Kidney (tissue), 13 donors: ENCODE measurements at regions not wholly inside any gene's neighbourhood (a gene's known extent, or its start where the extent isn't known, plus 50 kb on each side); places are given as distances from the start of the nearest gene placed in this dataset.

ENCODE experiments used
- DNase-seq, 5 donors: peaks; one replicate each; pipeline ENCODE4 v3.0.0-alpha.2; 2013 to 2020
- FAIRE-seq: peaks from 2 replicates; lab custom pipeline; 2012; peaks lifted over from hg19 to GRCh38; lab: Jason Lieb, UNC
- H3K27ac ChIP-seq, 2 donors: one replicate each; pipeline ENCODE4 v1.7.0; 2013; ENCODE audit warnings: low read depth in 2 of 2, low read length in 2 of 2, inconsistent platforms in 1 of 2
- H3K27me3 ChIP-seq: one replicate; pipeline ENCODE4 v1.7.1; 2013; ENCODE audit warnings: low read length, inconsistent platforms; ENCODE audit not compliant: control insufficient read depth, insufficient read depth
- H3K36me3 ChIP-seq, 3 donors: one replicate each; pipeline versions ENCODE4 v1.7.0 to v1.7.1; 2013; ENCODE audit warnings: low read length in 3 of 3, control low read depth in 1 of 3, inconsistent platforms in 1 of 3; ENCODE audit not compliant: insufficient read depth in 3 of 3, control insufficient read depth in 2 of 3
- H3K4me1 ChIP-seq, 3 donors: one replicate each; pipeline versions ENCODE4 v1.7.0 to v1.7.1; 2013; ENCODE audit warnings: low read length in 3 of 3, inconsistent platforms in 1 of 3, low read depth in 1 of 3; ENCODE audit not compliant: control insufficient read depth in 2 of 3, insufficient read depth in 2 of 3
- H3K4me3 ChIP-seq, 3 donors: one replicate each; pipeline versions ENCODE4 v1.7.0 to v1.8.1; 2013; ENCODE audit warnings: low read length in 3 of 3, control low read depth in 1 of 3, inconsistent platforms in 1 of 3
- H3K9ac ChIP-seq, 3 donors: one replicate each; pipeline versions ENCODE4 v1.7.0 to v1.7.1; 2013; ENCODE audit warnings: low read length in 3 of 3, control low read depth in 1 of 3, inconsistent platforms in 1 of 3
- H3K9me3 ChIP-seq, 3 donors: one replicate each; pipeline versions ENCODE4 v1.7.0 to v1.7.1; 2013; ENCODE audit warnings: low read length in 3 of 3, control low read depth in 1 of 3, inconsistent platforms in 1 of 3; ENCODE audit not compliant: control insufficient read depth in 2 of 3, insufficient read depth in 1 of 3
- CTCF ChIP-seq: IDR thresholded peaks from 3 replicates; pipeline ENCODE4 v1.5.1; 2012; ENCODE audit warnings: mild to moderate bottlenecking, moderate library complexity, borderline replicate concordance; ENCODE audit not compliant: insufficient read depth; ENCODE audit errors: extremely low read depth
- intact Hi-C: fragments of 100-400 bp; cut with DNase I; formaldehyde crosslinking; loops from one replicate; pipeline ENCODE4 v1.11.1; 2022
- donor health status: control.
- donor health status: control.
- donor health status: control.
- donor health status: control.
- donor health status: control.
- donor health status: DM: yes; HTN: yes; CAD: no.
- donor health status: Normal renal cell carcinoma (clear cell type).

GRCh38 chr13:22235950-22236290 lies 565.0 kb downstream of the FGF9 start:
- intact Hi-C loops = no loop called here
- H3K36me3 ChIP-seq = no peaks in the 10 kb centered on the region
- no peak overlapping the region for H3K27ac ChIP-seq
- no peak for DNase-seq
- no peaks in the 10 kb centered on the region for H3K27me3 ChIP-seq
- no peak overlapping the region for H3K9ac ChIP-seq
- no peaks in the 10 kb centered on the region for H3K4me1 ChIP-seq
- no peak overlapping the region for H3K4me3 ChIP-seq
- no peak for TF ChIP-seq CTCF
- FAIRE-seq = no peak
- H3K9me3 ChIP-seq = no peaks in the 10 kb centered on the region

GRCh38 chr13:22238269-22238668 lies 567.4 kb downstream of the FGF9 start:
- no peaks in the 10 kb centered on the region for H3K4me1 ChIP-seq
- no peak overlapping the region for H3K4me3 ChIP-seq
- H3K27me3 ChIP-seq = no peaks in the 10 kb centered on the region
- no peak overlapping the region for H3K27ac ChIP-seq
- FAIRE-seq (no peak), DNase-seq (no peak)
- no peak overlapping the region for H3K9ac ChIP-seq
- H3K9me3 ChIP-seq = no peaks in the 10 kb centered on the region
- intact Hi-C loops = no loop called here
- no peak for TF ChIP-seq CTCF
- H3K36me3 ChIP-seq = no peaks in the 10 kb centered on the region

- FAIRE-seq (no peak), DNase-seq (no peak)
- Histone ChIP-seq H3K27ac (no peak overlapping the region), H3K9me3 (no peaks in the 10 kb centered on the region), H3K4me3 (no peak overlapping the region), H3K4me1 (no peaks in the 10 kb centered on the region), H3K27me3 (no peaks in the 10 kb centered on the region), H3K9ac (no peak overlapping the region), H3K36me3 (no peaks in the 10 kb centered on the region)
- intact Hi-C loops = no loop called here
- no peak for TF ChIP-seq CTCF
Measured at GRCh38 chr13:22240716-22241115, 569.8 kb downstream of the FGF9 start.

- Histone ChIP-seq H3K4me1 (no peaks in the 10 kb centered on the region), H3K9ac (no peak overlapping the region), H3K4me3 (no peak overlapping the region), H3K36me3 (no peaks in the 10 kb centered on the region), H3K27me3 (no peaks in the 10 kb centered on the region), H3K9me3 (no peaks in the 10 kb centered on the region), H3K27ac (no peak overlapping the region)
- no peak for TF ChIP-seq CTCF
- intact Hi-C loops = no loop called here
- FAIRE-seq (no peak), DNase-seq (peak in 1 of 5 donors; percentile 22)
Measured at GRCh38 chr13:22243469-22244163, 572.7 kb downstream of the FGF9 start.
